ENCODE measurements at regions not wholly inside any gene's neighbourhood (a gene's known extent, or its start where the extent isn't known, plus 50 kb on each side); places are given as distances from the start of the nearest gene placed in this dataset.
"Not testable (repeated sequence)": the region's sequence is repeated elsewhere in the genome, so short reads cannot be mapped to it uniquely, and the experiment has no call there.

DNA sequence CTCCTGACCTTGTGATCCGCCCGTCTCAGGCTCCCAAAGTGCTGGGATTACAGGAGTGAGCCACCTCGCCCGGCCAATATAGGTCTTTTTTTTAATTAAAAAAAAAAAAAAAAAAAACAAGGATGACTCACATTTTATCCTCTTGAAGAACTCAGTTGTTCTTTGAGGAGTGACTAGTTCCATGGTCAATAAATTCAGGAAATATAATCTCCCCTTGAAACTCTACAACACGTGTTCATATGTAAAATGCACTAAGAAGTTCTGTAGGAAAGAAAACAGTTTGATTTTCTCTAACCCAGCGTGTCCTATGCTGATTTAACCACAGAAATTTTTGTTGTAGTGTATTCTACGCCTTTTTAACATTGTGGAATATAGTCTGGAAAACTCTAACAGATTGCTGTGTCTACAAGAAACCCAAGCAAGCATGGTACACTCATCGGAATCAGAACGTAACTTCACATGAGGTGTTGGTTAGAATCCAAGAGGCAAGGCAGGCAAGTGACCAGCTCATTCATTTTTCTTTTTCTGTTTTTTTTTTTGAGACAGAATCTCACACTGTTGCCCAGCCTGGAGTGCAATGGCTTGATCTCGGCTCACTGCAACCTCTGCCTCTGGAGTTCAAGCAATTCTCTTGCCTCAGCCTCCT is 79.0 kb upstream of the ZNF217 start:
- Histone ChIP-seq H3K4me1 (peaks cover 0 to 3% of the 10 kb centered on the region in 2 donors), H3K9me3 (no peaks in the 10 kb centered on the region), H3K4me3 (no peak overlapping the region), H3K27me3 (no peaks in the 10 kb centered on the region), H3K36me3 (no peaks in the 10 kb centered on the region), H3K27ac (no peak overlapping the region)
- TF ChIP-seq, protein P1, sequence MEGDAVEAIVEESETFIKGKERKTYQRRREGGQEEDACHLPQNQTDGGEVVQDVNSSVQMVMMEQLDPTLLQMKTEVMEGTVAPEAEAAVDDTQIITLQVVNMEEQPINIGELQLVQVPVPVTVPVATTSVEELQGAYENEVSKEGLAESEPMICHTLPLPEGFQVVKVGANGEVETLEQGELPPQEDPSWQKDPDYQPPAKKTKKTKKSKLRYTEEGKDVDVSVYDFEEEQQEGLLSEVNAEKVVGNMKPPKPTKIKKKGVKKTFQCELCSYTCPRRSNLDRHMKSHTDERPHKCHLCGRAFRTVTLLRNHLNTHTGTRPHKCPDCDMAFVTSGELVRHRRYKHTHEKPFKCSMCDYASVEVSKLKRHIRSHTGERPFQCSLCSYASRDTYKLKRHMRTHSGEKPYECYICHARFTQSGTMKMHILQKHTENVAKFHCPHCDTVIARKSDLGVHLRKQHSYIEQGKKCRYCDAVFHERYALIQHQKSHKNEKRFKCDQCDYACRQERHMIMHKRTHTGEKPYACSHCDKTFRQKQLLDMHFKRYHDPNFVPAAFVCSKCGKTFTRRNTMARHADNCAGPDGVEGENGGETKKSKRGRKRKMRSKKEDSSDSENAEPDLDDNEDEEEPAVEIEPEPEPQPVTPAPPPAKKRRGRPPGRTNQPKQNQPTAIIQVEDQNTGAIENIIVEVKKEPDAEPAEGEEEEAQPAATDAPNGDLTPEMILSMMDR (IDR thresholded peaks at IDR 0.05), result no peak
- intact Hi-C loops (cut with DNase I), result no loop called here
- peak in 1 of 2 donors; percentile 11 for DNase-seq (ENCODE audit: low spot score in 2 of 2)

DNA sequence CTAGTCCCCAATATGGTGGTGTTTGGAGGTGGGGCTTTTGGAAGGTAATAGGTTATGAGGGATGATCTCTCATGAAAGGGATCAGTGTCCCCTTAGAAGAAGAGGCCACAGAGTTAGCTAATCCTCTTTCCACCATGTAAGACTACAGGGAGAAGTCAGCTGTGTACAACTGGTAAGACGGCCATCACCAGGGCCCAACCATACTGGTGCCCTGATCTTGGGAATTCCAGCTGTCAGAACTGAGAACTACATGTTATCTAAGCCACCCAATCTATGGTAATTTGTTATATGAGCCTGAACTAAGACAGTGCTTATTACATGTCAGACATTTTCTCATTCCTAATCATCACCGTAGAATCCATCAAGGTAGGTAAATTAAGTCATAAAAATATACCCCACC is 77.7 kb upstream of the ZNF217 start:
- intact Hi-C loops (cut with DNase I), result no loop called here
- Histone ChIP-seq H3K36me3 (no peaks in the 10 kb centered on the region), H3K4me3 (no peak overlapping the region), H3K9me3 (no peaks in the 10 kb centered on the region), H3K27me3 (no peaks in the 10 kb centered on the region), H3K27ac (no peak overlapping the region), H3K4me1 (no peaks in the 10 kb centered on the region)
- DNase-seq (ENCODE audit: low spot score in 2 of 2), result peak in 1 of 2 donors; percentile 13
- TF ChIP-seq, protein P1 (IDR thresholded peaks at IDR 0.05), result no peak

DNA sequence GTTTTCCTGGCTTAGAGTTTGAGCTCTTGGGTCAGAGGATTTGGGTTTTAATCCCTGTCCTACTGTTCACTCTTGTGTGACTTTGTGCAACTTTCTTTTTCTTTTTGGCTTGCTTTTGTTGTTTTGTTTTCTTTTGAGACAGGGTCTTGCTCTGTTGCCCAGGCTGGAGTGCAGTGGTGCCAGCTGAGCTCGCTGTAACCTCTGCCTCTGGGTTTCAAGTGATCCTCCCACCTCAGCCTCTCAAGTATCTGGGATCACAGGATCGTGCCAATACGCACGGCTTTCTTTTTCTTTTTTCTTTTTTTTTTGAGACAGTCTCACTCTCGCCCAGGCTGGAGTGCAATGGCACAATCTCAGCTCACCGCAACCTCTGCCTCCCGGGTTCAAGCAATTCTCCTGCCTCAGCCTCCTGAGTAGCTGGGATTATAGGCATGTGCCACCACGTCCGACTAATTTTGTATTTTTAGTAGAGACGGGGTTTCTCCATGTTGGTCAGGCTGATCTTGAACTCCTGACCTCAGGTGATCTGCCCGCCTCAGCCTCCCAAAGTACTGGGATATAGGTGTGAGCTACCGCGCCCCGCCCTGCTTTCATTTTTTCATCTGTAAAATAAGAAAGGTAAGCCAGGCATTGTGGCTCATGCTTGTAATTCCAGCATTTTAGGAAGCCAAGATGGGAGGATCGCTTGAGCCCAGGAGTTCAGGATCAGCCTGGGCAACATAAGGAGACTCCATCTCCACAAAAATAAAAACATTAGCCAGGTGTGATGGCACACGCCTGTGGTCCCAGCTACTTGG is 76.1 kb upstream of the ZNF217 start:
- H3K4me3 ChIP-seq; H3K36me3 ChIP-seq; H3K4me1 ChIP-seq; H3K9me3 ChIP-seq; intact Hi-C loops (cut with DNase I); H3K27ac ChIP-seq; H3K27me3 ChIP-seq; DNase-seq (ENCODE audit: low spot score in 2 of 2): not testable (repeated sequence)

DNA sequence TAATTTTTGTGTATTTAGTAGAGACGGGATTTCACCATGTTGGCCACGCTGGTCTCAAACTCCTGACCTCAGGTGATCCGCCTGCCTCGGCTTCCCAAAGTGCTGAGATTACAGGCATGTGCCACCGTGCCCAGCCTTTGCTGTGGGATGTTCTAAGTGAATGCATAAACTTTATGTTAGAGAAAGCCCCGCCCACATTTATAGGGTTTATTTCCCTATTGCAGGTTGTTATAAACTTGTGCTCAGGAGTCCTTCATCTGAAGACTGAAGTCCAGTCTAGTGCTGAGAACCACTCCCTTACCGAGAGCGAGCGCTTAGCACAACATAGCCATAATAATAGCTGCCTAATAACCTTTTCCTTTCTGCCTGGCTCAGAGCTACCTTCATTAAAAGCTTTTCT is 75.4 kb upstream of the ZNF217 start:
- H3K36me3 ChIP-seq, result no peaks in the 10 kb centered on the region
- H3K4me3 ChIP-seq, result no peak overlapping the region
- intact Hi-C loops (cut with DNase I), result no loop called here
- H3K9me3 ChIP-seq, result no peaks in the 10 kb centered on the region
- no peak overlapping the region for H3K27ac ChIP-seq
- H3K4me1 ChIP-seq, result no peaks in the 10 kb centered on the region
- DNase-seq (ENCODE audit: low spot score in 2 of 2), result no peak
- TF ChIP-seq, protein P1 (IDR thresholded peaks at IDR 0.05), result no peak
- H3K27me3 ChIP-seq, result no peaks in the 10 kb centered on the region

DNA sequence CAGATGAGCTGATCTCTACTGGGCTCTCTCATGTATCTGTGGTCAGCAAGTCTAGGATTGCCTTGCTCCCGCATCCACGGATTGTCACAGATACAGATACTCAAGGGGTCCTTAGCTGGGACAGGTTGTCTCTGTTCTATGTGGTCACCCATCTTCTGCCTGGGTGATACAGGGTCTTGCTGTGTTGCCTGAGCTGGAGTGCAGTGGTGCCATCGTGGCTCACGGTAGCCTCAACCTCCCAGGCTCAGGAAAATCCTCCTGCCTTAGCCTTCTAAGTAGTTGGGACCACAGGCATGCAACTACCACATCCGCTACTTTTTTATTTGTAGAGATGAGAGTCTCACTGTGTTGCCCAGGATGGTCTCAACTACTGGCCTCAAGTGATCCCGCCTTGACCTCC is 72.5 kb upstream of the ZNF217 start:
- no peaks in the 10 kb centered on the region for H3K36me3 ChIP-seq
- DNase-seq (ENCODE audit: low spot score in 2 of 2), result no peak
- intact Hi-C loops (cut with DNase I), result no loop called here
- no peak overlapping the region for H3K27ac ChIP-seq
- no peaks in the 10 kb centered on the region for H3K27me3 ChIP-seq
- no peak overlapping the region for H3K4me3 ChIP-seq
- no peaks in the 10 kb centered on the region for H3K9me3 ChIP-seq
- TF ChIP-seq, protein P1 (IDR thresholded peaks at IDR 0.05), result no peak
- no peaks in the 10 kb centered on the region for H3K4me1 ChIP-seq

DNA sequence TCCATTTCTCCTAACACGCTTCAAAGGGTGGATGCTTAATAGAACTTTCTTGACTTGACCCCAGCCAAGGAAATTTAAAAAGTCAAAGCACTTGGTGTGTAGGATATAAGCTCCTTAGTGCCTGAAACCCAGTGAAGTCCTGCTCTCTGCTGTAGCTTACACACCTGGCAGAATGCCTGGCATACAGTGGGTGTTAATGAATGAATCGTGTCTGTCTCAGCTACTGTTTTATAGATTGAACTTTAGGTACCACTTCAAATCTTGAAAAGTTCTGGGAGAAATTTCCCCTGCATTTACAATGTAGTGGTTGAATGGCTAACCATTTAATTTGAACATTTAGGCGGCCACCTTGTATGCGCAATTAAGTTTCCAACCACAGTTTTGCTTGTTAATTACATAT is 70.5 kb upstream of the ZNF217 start:
- Histone ChIP-seq H3K27me3 (no peaks in the 10 kb centered on the region), H3K27ac (no peak overlapping the region), H3K4me3 (no peak overlapping the region), H3K4me1 (peaks cover 3 to 11% of the 10 kb centered on the region in 2 donors), H3K36me3 (no peaks in the 10 kb centered on the region), H3K9me3 (no peaks in the 10 kb centered on the region)
- intact Hi-C loops (cut with DNase I), result no loop called here
- TF ChIP-seq, protein P1 (IDR thresholded peaks at IDR 0.05), result no peak
- DNase-seq (ENCODE audit: low spot score in 2 of 2), result no peak

DNA sequence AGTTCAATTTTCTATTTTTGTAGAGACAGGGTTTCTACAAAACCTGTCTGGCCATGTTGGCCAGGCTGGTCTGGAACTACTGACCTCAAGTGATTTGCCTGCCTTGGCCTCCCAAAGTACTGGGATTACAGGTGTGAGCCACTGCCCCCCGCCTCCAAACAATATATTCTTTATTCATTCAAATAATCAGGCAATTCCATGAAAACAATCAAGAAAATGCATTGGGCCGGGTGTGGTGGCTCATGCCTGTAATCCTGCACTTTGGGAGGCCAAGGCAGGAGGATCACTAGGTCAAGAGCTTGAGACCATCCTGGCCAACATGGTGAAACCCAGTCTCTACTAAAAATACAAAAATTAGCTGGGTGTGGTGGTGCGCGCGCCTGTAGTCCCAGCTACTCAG is 69.9 kb upstream of the ZNF217 start:
- DNase-seq (ENCODE audit: low spot score in 2 of 2); H3K36me3 ChIP-seq; H3K27me3 ChIP-seq; intact Hi-C loops (cut with DNase I); H3K9me3 ChIP-seq; H3K4me3 ChIP-seq; H3K27ac ChIP-seq: not testable (repeated sequence)
- H3K4me1 ChIP-seq, result peaks cover 3 to 11% of the 10 kb centered on the region in 2 donors

All from ascending aorta (tissue), 2 donors.